SU-DHL-6 (cell line): ENCODE measurements at regions not wholly inside any gene's neighbourhood (a gene's known extent, or its start where the extent isn't known, plus 50 kb on each side); places are given as distances from the start of the nearest gene placed in this dataset.

Experiments
- H2AFZ ChIP-seq: fragments of 200-600 bp; sonication (generic); 2 replicates; pipeline ENCODE4 v1.6.1; 2014; ENCODE audit warnings: low read depth, mild to moderate bottlenecking, moderate library complexity, mixed read lengths, antibody characterized with exemption, low read length; ENCODE audit not compliant: severe bottlenecking
- H3F3A ChIP-seq: fragments of 200-600 bp; shearing (Covaris generic); 2 replicates; pipeline ENCODE4 v1.6.0; 2016; ENCODE audit warnings: antibody characterized with exemption, mild to moderate bottlenecking; ENCODE audit not compliant: insufficient read depth
- H3K27ac ChIP-seq: fragments of 200-600 bp; sonication (generic); 2 replicates; pipeline ENCODE4 v1.5.1; 2016; ENCODE audit warnings: low read depth, mild to moderate bottlenecking, low read length, moderate library complexity, mixed read lengths
- H3K27me3 ChIP-seq: fragments of 200-600 bp; sonication (generic), shearing (Covaris generic); 2 replicates; pipeline ENCODE4 v1.6.0; 2014; ENCODE audit warnings: mild to moderate bottlenecking, low read length
- H3K36me3 ChIP-seq: fragments of 200-600 bp; sonication (generic); 2 replicates; pipeline ENCODE4 v1.6.1; 2014; ENCODE audit warnings: mild to moderate bottlenecking, low read length, mixed read lengths
- H3K4me2 ChIP-seq: fragments of 300-600, 200-600 bp; shearing (Covaris generic), sonication (generic); 2 replicates; pipeline ENCODE4 v1.6.0; 2014; ENCODE audit warnings: low read length, low read depth, mild to moderate bottlenecking; ENCODE audit not compliant: poor library complexity, severe bottlenecking
- H3K4me3 ChIP-seq: fragments of 200-600 bp; sonication (generic); 2 replicates; pipeline ENCODE4 v1.5.1; 2014; ENCODE audit warnings: antibody characterized with exemption, low read length, mild to moderate bottlenecking, mixed read lengths; ENCODE audit not compliant: insufficient read depth, poor library complexity, severe bottlenecking
- H3K79me2 ChIP-seq: fragments of 200-600 bp; sonication (generic); 2 replicates; pipeline ENCODE4 v1.6.1; 2014; ENCODE audit warnings: mild to moderate bottlenecking, low read length, moderate library complexity; ENCODE audit not compliant: insufficient read depth
- H3K9ac ChIP-seq: fragments of 200-600 bp; sonication (generic); 2 replicates; pipeline ENCODE4 v1.7.0; 2014; ENCODE audit warnings: mild to moderate bottlenecking, low read length
- H3K9me2 ChIP-seq: fragments of 200-600 bp; sonication (generic); replicated peaks from 2 replicates; pipeline ENCODE4 v1.6.1; 2014; ENCODE audit warnings: low read length; ENCODE audit not compliant: insufficient read depth
- H3K9me3 ChIP-seq: fragments of 200-600 bp; sonication (generic); 2 replicates; pipeline ENCODE4 v1.6.1; 2014; ENCODE audit warnings: low read length, mixed read lengths; ENCODE audit not compliant: insufficient read depth
- H4K20me1 ChIP-seq: fragments of 200-600 bp; sonication (generic); 2 replicates; pipeline ENCODE4 v1.6.1; 2014; ENCODE audit warnings: low read depth, mild to moderate bottlenecking, antibody characterized with exemption, low read length, moderate library complexity, mixed read lengths
- EZH2phosphoT487 ChIP-seq: fragments of 200-600 bp; sonication (generic), shearing (Covaris generic); conservative IDR thresholded peaks from 2 replicates; pipeline ENCODE4 v1.6.1; 2018; ENCODE audit warnings: mild to moderate bottlenecking, antibody characterized with exemption, low read length, moderate library complexity, mixed read lengths
- TF ChIP-seq, protein P1 (sequence below): fragments of 200-600 bp; sonication (generic); IDR thresholded peaks from one replicate; pipeline ENCODE4 v1.5.1; 2017; ENCODE audit warnings: antibody characterized with exemption, mild to moderate bottlenecking, low read length, moderate library complexity; ENCODE audit not compliant: insufficient read depth, poor library complexity, severe bottlenecking

DNA sequence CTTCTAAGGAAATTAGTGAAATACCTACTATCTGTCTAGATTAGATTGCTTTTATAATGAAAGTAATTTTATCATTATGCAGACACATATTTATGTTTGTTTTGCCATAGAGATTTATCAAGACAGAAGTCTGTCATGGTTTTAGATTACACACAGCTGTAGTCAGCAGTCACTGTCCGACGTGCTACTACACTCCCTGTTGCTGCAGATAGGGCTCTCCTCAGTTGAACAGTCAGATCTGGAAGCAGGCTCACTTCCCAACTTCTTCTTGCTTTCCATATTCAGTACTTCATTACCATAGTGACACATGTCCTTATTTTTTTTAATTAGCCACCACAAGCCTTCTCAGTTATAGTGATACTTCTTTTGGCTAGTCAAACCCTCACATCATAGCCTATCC is 329.9 kb upstream of the ITGA1 start:
- Histone ChIP-seq H4K20me1 (no peaks in the 10 kb centered on the region), H3K9me2 (no peaks in the 10 kb centered on the region), H3F3A (no peaks in the 10 kb centered on the region), H3K27me3 (no peaks in the 10 kb centered on the region), H3K9me3 (no peaks in the 10 kb centered on the region), H3K9ac (no peak overlapping the region), H2AFZ (no peak overlapping the region), H3K27ac (no peak overlapping the region), H3K79me2 (no peaks in the 10 kb centered on the region), H3K4me3 (no peak overlapping the region), H3K36me3 (no peaks in the 10 kb centered on the region), H3K4me2 (no peak overlapping the region)
- no peak for TF ChIP-seq EZH2phosphoT487
- TF ChIP-seq, protein P1, sequence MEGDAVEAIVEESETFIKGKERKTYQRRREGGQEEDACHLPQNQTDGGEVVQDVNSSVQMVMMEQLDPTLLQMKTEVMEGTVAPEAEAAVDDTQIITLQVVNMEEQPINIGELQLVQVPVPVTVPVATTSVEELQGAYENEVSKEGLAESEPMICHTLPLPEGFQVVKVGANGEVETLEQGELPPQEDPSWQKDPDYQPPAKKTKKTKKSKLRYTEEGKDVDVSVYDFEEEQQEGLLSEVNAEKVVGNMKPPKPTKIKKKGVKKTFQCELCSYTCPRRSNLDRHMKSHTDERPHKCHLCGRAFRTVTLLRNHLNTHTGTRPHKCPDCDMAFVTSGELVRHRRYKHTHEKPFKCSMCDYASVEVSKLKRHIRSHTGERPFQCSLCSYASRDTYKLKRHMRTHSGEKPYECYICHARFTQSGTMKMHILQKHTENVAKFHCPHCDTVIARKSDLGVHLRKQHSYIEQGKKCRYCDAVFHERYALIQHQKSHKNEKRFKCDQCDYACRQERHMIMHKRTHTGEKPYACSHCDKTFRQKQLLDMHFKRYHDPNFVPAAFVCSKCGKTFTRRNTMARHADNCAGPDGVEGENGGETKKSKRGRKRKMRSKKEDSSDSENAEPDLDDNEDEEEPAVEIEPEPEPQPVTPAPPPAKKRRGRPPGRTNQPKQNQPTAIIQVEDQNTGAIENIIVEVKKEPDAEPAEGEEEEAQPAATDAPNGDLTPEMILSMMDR = no peak

DNA sequence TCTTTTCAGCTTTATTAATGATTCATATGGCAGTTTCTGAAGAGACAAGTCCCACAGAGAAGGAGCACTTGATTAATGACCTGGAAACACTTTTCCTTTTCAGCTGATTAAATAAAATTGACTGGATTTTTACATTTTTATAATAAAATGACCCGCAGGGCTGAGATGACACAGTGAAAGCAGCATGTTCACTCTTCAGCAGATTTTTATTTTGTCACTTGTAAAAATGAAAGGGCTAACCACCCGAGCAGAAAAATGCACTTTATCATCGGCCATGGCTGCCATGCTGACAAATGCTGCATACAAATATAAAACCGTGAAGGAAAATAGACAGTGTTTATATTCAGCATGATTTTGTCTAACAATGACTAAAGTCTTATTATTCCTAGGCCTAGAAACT is 321.6 kb upstream of the ITGA1 start:
- Histone ChIP-seq H4K20me1 (no peaks in the 10 kb centered on the region), H3K4me2 (no peak overlapping the region), H3K9me2 (no peaks in the 10 kb centered on the region), H2AFZ (no peak overlapping the region), H3K9ac (no peak overlapping the region), H3K79me2 (no peaks in the 10 kb centered on the region), H3K9me3 (no peaks in the 10 kb centered on the region), H3K36me3 (no peaks in the 10 kb centered on the region), H3K4me3 (no peak overlapping the region), H3K27ac (no peak overlapping the region), H3F3A (no peaks in the 10 kb centered on the region), H3K27me3 (no peaks in the 10 kb centered on the region)
- TF ChIP-seq EZH2phosphoT487 = no peak
- TF ChIP-seq, protein P1 = no peak

DNA sequence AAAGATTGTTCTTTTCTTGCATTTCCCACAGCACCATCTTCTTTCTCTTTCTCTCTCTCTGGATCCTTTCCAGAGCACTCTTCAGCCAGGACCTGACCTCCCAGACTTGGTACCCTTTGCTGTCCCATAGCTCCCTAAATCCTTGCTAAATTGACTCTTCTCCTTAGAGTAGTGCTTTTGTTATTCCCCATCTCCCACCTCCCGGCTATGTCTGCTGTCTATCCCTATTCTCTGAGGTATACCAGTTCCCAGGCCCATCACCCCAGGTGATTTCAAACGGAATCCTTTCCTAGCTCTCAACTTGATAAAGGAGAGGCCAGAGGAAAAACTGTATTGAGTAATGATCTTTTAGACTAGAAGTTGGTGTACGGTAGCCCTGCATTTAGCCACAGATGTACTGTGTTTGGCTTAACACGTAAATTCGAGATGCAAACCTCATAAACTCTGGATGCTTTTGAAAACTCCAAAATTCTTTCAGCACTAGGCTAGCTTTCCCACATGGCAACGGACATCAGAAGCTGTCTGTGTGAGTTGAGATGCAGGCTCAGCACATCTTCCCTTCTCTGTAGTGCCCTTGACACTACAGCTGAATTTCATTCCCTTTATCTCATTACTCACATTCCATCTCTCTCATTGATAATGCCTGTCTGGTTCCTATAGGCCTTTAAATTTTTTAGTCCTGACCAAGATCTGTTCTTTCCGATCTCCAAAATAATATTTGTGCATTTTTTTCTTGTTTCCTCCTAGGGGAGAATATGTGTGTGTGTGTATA is 320.8 kb upstream of the ITGA1 start:
- Histone ChIP-seq H3K36me3 (no peaks in the 10 kb centered on the region), H3F3A (no peaks in the 10 kb centered on the region), H3K9me2 (no peaks in the 10 kb centered on the region), H3K4me2 (no peak overlapping the region), H3K9me3 (no peaks in the 10 kb centered on the region), H2AFZ (no peak overlapping the region), H3K9ac (no peak overlapping the region), H3K27me3 (no peaks in the 10 kb centered on the region), H4K20me1 (no peaks in the 10 kb centered on the region), H3K4me3 (no peak overlapping the region), H3K79me2 (no peaks in the 10 kb centered on the region), H3K27ac (no peak overlapping the region)
- no peak for TF ChIP-seq EZH2phosphoT487
- TF ChIP-seq, protein P1 = no peak
